NT2/D1 (cell line): ENCODE measurements at regions not wholly inside any gene's neighbourhood (a gene's known extent, or its start where the extent isn't known, plus 50 kb on each side); places are given as distances from the start of the nearest gene placed in this dataset.

Source experiments
- YY1 ChIP-seq: IDR thresholded peaks from 2 replicates; pipeline ENCODE4 v1.6.1; 2011; ENCODE audit not compliant: insufficient read length, insufficient read depth
- ZNF274 ChIP-seq: IDR thresholded peaks from 2 replicates; pipeline ENCODE4 v1.6.1; 2011; ENCODE audit warnings: mild to moderate bottlenecking, low read depth, low read length

- TF ChIP-seq ZNF274 (no peak), YY1 (no peak)
These were observed 358.3 kb upstream of the TPM1 start for GRCh38 chr15:62684123-62684808.
